Stimulated activated CD4-positive, alpha-beta T cell treated with anti-CD3 and anti-CD28 coated beads, Interleukin-4, amount 100 ng/mL, for 4 hours (primary cell): ENCODE measurements at regions not wholly inside any gene's neighbourhood (a gene's known extent, or its start where the extent isn't known, plus 50 kb on each side); places are given as distances from the start of the nearest gene placed in this dataset.
"Not testable (repeated sequence)": the region's sequence is repeated elsewhere in the genome, so short reads cannot be mapped to it uniquely, and the experiment has no call there.

Experiments used
- DNase-seq, 2 experiments: peaks; one replicate each; pipeline ENCODE4 v3.0.0-alpha.2; 2020

GRCh38 chr7:76708446-76708845, 81.4 kb upstream of the POMZP3 start:
- not testable (repeated sequence) for DNase-seq

- DNase-seq, result not testable (repeated sequence)
These were observed 76.7 kb upstream of the POMZP3 start for GRCh38 chr7:76703815-76704214.

- not testable (repeated sequence) for DNase-seq
These were observed 59.2 kb upstream of the POMZP3 start for GRCh38 chr7:76686277-76686676.

- not testable (repeated sequence) for DNase-seq
These were observed 57.7 kb upstream of the POMZP3 start for GRCh38 chr7:76684737-76685136.

GRCh38 chr7:76683631-76684030, 56.6 kb upstream of the POMZP3 start:
- DNase-seq, result not testable (repeated sequence)

- not testable (repeated sequence) for DNase-seq
These were observed 54.7 kb upstream of the POMZP3 start for GRCh38 chr7:76681810-76682209.

- not testable (repeated sequence) for DNase-seq
These were observed 52.1 kb upstream of the POMZP3 start for GRCh38 chr7:76679174-76679573.

- DNase-seq, result not testable (repeated sequence)
These were observed 51.4 kb upstream of the POMZP3 start for GRCh38 chr7:76678500-76678899.

GRCh38 chr7:76676890-76677289, 49.8 kb upstream of the POMZP3 start:
- DNase-seq, result not testable (repeated sequence)
